ENCODE measurements at regions not wholly inside any gene's neighbourhood (a gene's known extent, or its start where the extent isn't known, plus 50 kb on each side); places are given as distances from the start of the nearest gene placed in this dataset.

DNA sequence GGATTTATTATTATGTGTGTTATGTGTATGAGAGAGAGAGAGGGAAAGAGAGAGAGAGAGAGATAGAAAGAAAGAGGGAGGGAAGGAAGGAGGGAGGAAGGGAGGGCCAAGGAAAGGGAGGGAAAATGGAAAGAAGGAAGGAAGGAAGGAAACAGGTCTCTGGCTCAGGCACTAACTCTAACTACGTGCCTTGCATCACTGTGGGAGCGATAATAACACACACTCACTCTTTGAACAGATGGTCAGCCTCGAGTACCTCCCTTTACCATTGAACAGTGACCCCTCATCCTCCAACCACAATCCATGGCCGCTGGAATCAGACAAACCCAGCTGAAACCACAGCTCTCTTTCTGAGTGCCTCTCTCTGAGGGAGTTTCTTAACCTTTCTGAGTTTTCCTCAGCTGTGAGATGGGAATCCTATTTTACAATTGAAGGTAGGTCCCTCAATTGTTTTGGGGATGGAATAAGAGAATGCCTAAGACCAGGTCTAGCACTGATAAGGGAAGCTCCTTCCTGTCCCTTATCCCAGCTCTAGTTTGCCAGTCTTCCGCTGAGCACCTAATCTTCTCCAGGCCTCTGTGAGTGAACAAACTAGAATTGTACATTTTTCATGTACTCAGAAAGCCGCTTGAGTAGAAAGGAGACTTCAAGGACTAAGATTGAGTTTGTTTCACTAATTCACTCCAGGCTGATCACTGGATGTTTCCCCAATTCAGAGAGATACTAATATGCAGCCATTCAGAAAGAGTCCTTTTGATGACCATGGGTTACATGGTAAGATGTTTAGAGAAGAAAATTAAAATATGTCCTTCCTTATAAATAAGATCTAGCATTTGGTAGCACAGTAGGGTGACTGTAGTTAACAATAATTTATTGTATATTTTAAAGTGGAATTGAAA lies 62.8 kb downstream of the IRF2BP2 start:
- TF ChIP-seq POLR2A (IDR thresholded peaks at IDR 0.05), result no peak
- TF ChIP-seq, protein P1, sequence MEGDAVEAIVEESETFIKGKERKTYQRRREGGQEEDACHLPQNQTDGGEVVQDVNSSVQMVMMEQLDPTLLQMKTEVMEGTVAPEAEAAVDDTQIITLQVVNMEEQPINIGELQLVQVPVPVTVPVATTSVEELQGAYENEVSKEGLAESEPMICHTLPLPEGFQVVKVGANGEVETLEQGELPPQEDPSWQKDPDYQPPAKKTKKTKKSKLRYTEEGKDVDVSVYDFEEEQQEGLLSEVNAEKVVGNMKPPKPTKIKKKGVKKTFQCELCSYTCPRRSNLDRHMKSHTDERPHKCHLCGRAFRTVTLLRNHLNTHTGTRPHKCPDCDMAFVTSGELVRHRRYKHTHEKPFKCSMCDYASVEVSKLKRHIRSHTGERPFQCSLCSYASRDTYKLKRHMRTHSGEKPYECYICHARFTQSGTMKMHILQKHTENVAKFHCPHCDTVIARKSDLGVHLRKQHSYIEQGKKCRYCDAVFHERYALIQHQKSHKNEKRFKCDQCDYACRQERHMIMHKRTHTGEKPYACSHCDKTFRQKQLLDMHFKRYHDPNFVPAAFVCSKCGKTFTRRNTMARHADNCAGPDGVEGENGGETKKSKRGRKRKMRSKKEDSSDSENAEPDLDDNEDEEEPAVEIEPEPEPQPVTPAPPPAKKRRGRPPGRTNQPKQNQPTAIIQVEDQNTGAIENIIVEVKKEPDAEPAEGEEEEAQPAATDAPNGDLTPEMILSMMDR (IDR thresholded peaks at IDR 0.05), result no peak

Data from lower leg skin (tissue), 3 donors.